NCI-H2081 (cell line): ENCODE measurements at regions not wholly inside any gene's neighbourhood (a gene's known extent, or its start where the extent isn't known, plus 50 kb on each side); places are given as distances from the start of the nearest gene placed in this dataset.
"Not testable (repeated sequence)": the region's sequence is repeated elsewhere in the genome, so short reads cannot be mapped to it uniquely, and the experiment has no call there.

Source experiments
- DNase-seq, 2 experiments: peaks; one replicate each; lab custom pipeline; 2025; lab: John Stamatoyannopoulos, UW

GRCh38 chr1:99062192-99062591, 57.5 kb upstream of the PLPPR5 start:
- no peak for DNase-seq

DNA sequence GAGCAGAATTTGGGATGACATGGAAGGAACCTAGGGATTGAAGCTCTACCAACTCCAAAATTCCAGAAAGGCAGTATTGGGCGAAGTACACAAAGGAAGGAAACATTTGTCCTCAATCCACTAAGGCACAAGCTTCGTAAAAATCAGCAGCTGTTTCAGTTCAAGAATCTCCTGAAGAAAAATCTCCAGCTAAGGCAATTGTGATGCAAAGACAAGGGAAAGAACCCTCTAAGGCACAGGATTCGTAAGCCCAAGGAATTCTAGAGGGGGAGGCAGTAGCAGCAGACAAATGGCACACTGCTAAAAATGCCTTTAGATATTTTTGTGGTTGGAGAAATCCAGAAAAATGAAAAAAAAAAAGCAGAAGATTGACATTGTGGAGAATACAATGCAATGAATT, 64.5 kb upstream of the PLPPR5 start:
- no peak for DNase-seq

- DNase-seq = not testable (repeated sequence)
Measured at GRCh38 chr1:99078529-99078928, 73.9 kb upstream of the PLPPR5 start.

DNA sequence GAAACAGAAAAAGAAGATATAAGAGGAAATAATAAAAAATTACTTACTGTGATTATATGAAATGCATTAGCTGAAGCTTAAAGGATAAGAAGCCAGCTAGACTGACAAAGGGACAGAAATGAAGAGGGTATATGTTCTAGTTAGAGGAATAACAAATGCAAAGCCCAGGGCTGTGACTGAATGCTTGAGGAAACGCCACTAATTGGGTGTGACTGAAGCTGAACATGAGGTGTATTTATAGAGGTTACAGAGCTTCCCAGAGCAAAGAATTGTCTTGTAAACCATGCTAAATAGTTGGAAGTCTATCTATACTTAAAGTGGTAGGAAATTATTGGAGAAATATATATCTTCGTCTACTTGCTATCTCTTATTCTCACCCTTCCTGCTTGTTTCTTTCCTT, 77.7 kb upstream of the PLPPR5 start:
- no peak for DNase-seq

DNA sequence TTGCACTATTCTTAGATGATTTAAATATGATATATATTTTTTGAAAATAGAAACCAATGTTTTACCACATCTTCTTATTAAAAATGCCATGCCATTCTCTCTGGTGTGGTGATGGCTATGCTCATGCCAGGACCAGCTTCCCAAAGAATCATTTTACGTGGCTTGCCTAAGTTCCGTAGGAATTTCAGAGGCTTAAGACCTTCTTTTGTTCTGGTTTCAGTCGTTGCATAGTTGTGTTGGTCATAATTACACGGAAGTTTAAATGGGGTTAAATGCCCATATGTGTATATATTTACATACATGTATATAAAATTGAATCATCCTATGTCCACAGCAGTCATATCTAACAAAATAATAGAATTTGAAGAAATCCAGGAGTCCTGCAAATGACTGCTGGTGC, 78.7 kb upstream of the PLPPR5 start:
- no peak for DNase-seq

- no peak for DNase-seq
Measured at GRCh38 chr1:99084562-99084961, 79.9 kb upstream of the PLPPR5 start.

- no peak for DNase-seq
Measured at GRCh38 chr1:99086057-99086456, 81.4 kb upstream of the PLPPR5 start.

- DNase-seq = no peak
Measured at GRCh38 chr1:99098589-99098988, 93.9 kb upstream of the PLPPR5 start.

DNA sequence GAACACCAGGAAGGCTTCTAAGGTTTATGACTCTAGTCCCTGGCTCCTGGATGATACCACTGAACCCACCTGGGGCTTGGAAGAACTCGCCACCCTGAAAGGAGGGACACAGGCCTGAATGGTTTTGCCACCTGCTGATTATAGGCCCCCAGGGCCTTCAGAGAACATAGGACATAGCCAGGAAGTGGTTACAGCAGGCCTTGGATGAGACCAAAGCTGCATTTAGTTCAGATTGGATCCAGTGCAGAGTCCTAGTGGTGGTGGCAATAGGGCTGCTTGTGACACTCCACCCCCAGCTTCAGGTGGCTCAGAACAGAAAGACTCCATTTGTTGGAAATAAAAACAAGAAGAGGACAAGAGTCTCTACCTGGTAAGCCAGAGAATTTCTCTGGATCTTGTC, 101.6 kb upstream of the PLPPR5 start:
- no peak for DNase-seq

- DNase-seq = no peak
Measured at GRCh38 chr1:99107680-99108079, 103.0 kb upstream of the PLPPR5 start.

DNA sequence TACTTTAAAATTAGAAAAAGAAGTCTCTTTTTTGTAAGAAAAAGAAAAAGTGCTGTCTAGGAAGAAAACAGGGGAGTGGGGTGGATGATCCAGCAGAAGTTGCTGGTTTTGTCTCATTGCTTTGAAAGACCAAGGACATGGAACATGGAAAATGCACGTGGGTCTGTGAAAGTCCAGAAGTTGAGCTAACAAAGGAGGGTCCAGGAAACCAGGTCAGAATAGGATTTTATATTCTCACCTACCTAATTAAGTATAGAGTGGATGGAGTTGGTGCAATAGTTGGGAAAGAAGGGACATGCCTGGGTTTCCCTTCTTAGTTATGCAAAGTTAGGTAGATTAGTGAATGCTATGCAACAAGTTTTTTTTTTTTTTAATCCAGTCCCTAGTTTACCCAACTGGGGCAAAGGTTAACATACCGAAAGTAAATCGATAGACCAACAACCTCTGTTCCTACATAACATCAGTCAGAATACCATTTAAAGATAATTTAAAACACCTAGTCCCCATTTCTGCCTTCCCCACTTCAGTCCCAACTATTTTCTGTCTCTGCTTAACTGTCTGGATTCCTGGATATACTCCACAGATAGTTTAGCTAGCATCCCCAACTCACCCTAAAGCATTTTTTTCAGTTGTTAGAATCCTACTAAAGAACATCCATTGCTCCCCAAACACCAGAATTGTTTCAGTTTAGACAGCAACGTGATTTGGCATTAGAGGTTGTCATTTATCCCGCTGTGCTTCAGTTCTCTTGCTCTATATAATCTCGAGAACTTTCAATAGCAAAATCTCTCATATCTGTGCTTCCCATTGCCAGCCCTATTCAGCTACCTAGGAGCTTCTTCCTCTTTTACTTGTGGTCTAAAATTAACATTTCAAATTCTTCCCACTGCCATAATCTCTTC, 105.7 kb upstream of the PLPPR5 start:
- DNase-seq = no peak

GRCh38 chr1:99115231-99115630, 110.6 kb upstream of the PLPPR5 start:
- no peak for DNase-seq

- DNase-seq = no peak
Measured at GRCh38 chr1:99119188-99119587, 114.5 kb upstream of the PLPPR5 start.

- no peak for DNase-seq
Measured at GRCh38 chr1:99122039-99122438, 117.4 kb upstream of the PLPPR5 start.

DNA sequence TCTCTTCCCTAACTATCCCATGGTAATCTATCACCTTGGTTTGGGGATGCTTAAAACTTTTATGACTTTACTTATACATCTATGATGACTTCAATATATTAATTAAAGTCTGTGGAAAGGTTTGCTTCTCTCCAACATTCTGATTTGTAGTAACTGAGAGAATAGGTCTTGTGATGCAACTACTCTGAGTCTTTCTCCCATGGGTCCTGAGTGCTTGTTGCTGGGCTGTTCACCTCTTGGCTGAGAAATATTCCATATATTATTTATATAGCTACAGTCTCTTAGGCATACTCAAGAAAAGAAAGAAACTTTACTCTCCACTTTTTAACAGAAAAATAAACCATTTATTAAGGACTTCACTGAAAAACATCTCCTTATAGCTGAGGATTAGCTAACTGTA, 119.3 kb upstream of the PLPPR5 start:
- DNase-seq = no peak

- DNase-seq = no peak
Measured at GRCh38 chr1:99131546-99131945, 126.9 kb upstream of the PLPPR5 start.

- DNase-seq = no peak
Measured at GRCh38 chr1:99133756-99134500, 129.3 kb upstream of the PLPPR5 start.

- DNase-seq = no peak
Measured at GRCh38 chr1:99137554-99138206, 126.6 kb upstream of the PLPPR4 start.

GRCh38 chr1:99139876-99140275, 124.4 kb upstream of the PLPPR4 start:
- no peak for DNase-seq

DNA sequence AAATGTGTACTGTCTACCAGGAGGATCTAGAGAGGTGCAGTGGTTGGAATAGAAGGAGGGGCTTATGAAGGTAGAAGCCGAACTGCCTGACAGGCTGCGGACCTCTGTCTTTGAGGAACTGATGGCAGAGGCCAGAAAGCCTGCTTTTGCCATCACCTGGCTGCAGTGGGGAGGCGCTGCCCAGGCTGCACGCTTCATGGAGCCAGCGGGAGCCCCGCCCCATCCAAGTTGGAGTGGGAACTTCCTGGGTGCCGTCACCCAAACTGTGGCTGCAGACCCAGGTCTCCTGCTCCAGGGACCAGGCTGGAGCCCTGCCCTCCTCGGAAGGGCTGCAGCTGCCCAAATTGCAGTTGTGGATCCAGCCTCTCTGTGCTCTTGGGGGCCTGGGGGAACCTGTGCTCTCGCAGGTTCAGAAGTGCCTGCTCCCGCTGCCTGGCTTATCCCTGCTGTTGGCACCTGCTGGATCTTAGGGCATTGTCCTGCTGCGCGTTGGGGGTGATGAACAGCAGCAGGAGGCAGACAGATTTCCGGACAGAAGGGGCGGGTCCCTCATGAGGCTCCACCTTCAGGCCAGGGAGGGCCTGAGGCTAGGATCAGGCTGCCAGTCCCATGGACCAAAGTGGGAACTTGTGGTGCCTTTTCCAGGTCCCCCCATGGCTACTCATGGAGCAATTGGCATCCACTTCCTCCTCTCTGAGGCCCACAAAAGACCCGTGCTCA, 118.0 kb upstream of the PLPPR4 start:
- DNase-seq = no peak

- DNase-seq = no peak
Measured at GRCh38 chr1:99149952-99150351, 114.3 kb upstream of the PLPPR4 start.

GRCh38 chr1:99152132-99152531, 112.2 kb upstream of the PLPPR4 start:
- DNase-seq = no peak
